ENCODE measurements at regions not wholly inside any gene's neighbourhood (a gene's known extent, or its start where the extent isn't known, plus 50 kb on each side); places are given as distances from the start of the nearest gene placed in this dataset.

DNA sequence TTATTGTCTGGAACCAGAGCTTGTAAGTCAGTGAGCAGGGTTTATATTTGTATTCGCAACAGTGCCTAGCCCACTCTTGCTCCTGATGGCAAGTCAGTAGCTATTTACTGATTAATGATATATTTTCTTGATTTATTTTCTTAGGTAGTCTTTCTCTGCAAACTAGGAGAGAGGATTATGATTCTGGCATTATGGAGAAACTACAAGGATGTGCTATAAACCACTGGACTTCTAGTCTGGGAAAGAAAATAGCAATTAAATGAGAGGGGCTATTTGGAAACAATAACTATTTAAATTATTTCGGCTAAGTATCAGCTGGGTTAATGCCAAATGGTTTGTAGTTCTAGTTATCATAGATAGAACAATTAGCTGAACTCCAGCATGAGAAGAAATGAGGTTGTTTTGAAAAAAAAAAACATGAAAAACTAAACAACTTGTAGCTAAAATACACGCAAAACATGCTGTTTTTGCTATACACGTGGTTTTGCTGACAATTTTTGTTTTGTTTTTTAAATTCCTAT lies 304.9 kb upstream of the TCF21 start:
- DNase-seq: no peak

DNA sequence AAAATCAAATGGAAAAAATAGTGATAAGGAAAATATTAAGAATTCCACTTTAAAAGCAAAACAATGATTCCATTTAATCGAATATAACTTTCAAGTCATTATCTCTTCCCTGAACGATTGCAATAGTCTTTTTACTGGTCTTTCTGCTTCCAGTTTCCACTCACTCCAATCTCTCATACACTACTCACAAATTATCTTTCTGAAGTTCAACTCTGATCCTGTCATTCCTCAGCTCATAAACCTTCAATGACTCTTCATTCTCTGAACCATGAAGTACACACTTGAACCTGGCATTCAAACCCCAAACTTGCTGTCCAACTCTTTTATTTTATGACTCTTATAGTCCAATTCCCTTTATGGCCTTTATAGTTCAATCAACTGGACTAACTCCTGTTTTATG lies 304.1 kb upstream of the TCF21 start:
- DNase-seq: no peak

DNA sequence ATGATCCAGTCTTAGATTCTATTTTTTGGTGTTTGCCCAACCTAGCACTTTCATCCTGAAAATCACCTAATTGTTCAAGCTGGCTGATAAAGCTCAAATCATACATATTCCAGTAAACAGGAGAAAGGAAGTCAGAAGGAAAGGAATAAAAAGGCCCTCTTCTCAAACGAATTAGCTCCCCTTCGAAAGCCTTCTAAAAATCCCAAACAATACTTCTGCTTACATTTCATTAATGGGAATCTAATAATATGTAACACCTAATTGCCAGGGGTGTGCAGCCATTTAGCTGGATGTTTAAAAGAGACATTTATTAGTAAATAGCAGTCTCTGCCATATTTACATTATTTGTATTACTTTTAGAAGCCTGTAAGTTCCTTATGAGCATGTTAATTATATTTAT lies 302.9 kb upstream of the TCF21 start:
- no peak for DNase-seq

DNA sequence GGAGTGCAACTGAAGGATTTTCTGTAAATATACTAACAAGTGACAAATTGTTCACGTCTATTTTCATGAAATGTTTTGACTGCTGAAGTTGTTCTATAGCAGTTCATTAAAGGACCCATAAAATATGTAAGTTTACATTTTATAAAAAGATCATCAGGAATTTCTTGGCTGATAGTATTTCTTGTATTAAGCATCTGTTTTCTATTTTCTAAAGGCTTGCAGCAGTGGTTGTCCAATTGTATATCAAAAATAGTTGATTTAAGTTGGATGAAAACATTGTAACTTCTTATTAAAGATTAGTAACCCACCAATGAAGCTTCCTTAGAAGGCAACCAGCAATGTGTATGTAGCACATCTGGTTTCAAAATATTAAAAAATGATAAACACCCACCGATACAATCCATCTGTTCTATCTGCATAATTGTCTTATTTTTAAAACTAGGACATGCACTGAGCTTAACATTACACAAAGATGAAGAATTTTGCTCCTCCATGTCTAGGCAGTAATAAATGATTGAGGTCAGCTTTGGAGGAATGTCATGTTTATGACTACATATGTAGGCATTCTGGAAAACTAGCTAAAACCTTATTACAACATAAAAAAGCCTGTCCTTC lies 301.3 kb upstream of the TCF21 start:
- no peak for DNase-seq

DNA sequence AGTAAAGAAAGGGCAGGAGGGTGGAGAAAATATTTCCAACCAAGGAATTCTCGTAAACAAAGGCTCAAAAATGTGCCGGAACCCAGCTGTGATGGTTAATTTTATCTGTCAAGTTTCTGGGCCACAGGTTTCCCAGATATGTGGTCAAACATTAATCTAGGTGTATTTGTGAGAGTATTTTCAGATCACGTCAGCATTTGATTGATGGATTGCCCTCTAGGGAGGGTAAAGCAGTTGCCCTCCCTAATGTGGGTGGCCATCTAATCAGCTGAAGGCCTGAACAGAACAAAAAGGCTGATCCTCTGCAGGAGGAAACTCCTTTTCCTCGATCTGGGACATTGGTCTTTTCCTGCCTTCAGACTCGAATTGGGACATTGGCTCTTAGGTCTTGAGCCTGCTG lies 298.7 kb upstream of the TCF21 start:
- DNase-seq: no peak

DNA sequence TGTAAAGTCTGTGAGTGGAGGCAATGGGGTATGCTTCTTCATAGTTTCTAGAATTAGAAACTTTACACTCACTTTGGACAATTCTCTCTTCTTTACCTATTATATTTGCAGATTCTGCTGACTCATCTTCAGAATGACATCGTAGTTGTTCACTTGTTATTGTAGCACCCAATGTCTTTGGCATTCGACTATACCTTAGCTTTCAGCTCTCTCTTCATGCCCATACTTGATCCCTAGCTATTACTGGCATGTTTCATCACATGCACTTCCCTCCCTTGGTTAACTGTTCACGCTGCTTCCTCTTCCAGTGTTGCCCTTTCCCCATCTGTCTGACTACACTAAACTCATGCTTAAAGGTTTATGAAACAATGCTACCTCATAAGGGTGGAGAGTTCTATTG lies 298.1 kb upstream of the TCF21 start:
- DNase-seq: no peak

DNA sequence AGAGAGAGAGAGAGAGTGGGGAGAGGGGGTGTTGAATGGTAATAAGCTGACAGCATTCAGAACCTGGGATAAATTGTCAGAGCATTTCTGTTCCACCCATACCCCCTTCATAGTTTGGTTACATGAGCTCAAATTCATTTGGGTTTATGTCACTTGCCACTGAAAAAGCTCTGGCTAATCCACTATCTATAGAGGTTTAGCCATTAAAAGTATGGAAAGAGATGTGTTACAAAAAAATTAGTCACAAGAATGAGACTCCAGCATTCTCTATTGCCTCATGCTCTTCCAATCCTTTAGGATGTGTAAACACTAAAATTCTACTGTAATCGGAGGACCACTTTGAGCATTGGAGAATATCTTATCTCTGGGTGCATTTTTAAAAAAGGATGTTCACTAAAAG lies 297.6 kb upstream of the TCF21 start:
- DNase-seq: no peak

DNA sequence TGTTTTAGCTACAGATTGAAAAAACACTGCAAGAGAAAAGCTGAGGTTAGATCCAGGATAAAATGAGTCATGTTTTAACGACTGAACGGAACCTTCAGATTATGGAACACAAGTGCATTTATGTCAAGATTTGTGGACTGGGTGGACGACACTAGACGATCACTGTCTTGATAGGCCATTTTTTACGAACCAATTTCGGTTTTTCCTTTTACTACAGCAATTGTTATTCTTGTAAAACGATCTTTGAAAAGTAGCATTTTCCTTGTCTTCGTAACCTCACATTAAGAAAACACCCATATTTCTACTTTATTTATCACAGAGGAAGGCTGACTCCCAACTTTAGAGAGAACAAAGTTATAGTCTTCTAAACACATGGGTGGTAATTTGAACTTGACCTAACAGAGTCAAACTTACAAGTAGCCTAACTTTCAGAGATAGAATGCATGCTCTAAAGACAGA lies 294.2 kb upstream of the TCF21 start:
- DNase-seq: no peak

DNA sequence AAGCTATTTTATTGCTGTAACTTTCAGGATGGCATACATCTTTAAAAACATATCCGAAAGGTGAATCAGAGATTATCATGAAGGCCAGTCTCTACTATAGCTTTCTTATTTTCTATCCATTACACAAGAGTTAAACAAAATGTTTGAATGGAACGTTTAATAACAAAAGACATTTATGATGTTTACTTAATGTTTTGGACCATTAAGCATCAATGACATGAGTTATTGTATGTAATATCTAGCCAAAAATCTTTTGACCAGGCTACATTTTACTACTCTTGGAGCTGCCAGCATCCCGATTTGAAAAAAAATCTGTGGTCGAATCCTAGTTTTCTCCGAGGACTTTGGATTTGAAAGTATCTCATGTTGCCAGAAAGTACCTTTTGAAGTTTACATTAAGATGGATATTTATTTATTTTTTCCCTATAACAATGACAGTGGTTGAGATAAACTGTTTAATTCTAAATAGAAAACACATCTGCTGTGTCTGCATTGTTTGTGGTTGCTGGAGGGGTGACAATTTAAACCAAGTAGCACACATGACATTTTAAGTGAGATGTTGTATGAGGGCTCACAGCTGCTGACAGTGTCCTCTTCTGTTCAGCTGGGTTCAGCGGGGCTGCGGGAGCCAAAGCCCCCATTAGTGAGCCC lies 293.7 kb upstream of the TCF21 start:
- no peak for DNase-seq

DNA sequence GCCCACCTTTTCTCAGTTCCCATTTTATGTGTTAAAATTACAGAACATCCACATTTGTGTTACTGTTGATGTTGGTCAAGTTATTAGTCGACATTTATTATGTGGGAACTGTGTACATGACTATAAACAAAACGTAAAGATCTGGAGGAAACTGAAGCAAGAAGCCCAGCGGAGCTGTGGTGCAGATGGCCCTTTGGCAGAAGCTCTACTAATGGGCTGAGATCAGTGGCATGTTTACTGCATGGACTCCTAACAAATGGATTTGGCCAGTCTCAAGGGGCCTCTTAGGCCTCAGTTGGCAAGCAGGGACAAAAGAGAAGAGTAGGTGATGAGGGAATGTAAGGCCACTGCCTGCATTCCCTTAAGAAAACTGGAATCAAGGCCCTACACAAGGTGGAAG lies 282.1 kb upstream of the TCF21 start:
- DNase-seq: no peak

DNA sequence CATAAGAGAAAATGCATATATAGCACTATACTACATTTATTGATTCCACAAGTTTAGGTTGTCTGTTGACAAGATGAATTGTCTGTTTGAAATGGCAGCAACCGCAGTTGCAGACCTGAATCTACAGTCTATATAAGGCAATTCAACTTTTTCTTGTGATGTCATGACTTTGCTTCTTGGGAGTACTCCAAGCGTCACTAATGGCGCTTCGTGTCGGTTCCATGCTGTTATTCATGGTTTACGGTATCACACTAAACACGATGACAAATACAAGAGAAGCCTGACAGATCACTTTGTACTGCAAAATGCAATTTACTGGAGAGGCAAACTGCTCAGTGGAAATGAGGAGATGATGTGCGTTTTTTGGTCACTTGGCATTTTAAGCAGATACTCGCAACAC lies 280.3 kb upstream of the TCF21 start:
- DNase-seq: no peak

DNA sequence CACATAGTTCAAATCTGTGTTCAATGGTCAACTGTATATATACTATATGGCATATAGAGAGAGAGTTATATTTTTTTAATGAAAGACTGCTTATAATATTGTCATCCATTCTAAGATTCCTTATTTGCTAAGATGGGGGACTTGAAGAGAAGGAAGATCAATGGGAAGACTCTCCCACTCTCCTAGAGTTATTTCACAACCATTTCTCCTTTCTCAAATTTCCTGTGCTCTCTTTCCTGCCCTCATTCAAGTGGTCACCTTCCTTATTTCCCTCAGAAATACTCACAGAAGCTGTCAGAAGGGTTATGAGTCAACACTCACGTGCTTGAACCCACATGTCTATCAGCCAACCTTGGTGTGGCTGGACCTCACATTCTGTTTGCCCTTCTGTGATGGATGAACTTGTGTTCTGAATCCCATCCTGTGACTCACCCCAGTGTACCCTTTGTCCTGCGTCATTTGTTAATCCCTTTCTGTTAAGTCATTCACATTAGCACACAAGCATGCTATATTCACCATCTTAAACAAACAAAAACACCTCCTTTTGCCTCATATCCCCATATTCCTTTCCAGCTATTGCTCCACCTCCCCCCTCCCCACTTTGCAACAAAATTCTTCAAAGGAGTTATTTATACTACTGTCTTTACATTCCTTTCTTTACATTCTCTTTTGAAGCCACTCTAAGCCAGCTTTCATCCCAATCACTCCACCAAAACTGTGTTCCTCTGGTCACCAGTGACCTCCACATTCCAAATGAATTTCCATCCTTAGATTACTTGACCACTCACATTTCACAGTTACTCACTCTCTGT lies 279.3 kb upstream of the TCF21 start:
- DNase-seq: no peak

DNA sequence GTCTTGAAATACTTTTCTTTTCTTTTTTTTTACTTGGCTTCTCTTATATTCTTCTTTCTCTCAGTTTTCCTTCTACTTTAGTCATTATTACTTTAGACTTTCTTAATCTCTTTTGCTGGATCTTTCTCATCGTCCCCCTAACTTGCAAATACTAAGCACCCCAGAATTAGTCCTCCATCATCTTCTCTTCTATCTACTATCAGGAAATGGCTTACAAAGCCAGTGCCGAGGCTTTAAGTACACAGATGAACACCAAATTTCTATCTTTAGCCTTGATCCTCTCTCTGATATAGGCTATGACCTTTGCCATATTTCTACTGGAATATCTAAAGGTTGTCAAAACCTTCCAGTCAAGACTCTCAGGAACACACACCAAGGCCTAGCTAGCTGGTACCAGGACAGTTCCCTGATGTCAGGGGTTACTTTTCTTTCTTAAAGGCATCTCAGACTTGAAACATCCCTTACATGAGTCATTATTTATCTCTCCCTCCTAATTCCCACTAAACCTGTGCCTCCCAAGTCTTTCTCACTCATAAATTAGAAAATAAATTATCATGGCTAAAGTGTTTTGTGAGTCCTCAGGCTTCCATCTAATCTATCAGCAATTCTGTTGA lies 278.6 kb upstream of the TCF21 start:
- no peak for DNase-seq

DNA sequence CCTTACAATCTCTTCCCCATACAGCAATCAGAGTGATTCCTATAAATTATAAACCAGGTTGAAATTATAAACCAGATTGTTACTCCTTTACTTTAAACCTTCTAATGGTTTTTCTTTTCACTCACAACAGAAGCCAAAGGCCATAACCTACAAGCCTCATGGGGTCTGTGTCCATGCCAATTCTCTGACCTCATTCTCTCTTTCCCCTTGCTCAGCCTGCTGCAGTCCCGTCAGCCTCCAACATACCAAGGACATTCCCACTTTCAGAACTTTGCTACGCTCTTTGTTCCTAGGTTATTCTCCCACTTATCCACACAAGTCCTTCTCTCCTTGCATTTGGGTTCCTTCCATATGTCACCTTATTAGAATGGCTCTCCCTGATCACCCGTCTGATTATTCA lies 277.9 kb upstream of the TCF21 start:
- no peak for DNase-seq

DNA sequence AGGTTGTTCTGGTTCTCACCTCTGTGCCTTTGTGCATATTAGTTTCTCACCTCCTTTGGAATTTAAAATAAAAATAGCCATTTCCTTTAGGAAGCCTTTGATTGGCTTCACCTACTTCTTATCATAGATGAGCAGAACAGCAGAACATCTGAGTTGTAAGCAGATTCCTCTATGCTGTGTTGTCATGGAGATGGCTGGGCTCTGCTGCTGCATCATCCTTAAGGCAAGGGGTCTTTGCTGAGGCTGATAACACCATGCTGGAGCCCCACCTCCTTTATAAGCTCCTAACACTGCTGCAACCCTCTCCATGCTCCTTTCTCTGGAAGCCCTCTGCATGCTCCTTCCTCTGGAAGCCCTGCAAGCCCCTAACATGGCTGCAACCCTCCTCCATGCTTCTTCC lies 276.5 kb upstream of the TCF21 start:
- no peak for DNase-seq

DNA sequence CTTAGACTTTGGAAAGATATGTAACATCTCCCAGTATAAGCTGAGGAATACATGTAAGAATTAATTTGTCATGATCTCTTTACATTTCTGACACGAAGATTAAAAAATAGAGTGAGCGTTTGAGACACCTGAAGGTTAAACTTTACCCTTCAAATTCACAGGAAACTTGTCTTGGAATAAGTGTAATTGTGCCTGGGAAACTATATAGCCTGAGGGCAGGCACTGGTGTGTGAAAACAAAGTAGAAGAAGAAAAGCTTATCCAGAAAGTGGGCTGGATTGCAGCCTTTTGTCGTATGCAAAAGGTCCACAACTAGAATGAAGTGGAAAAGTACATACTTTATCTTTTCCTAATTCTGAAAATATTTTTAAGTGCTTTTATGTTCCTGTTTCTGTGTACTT lies 275.7 kb upstream of the TCF21 start:
- no peak for DNase-seq

DNA sequence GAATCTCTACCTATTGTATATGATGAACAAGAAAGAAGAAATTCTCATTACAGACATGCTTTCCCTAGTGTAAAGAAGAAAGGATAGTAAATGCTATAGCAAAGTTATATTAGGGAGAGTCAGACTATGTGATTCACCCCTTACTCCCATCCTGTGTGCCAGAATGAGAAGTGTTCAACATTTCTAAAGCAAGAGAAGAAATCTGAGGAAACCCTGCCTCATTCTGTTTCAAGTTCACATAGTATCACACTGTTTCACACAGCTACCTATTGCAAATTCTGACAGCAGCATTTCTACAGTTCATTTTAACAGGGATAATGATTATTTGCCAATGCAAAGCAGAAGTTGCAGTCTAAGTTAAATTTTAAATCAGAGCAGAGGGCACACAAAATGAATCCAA lies 267.2 kb upstream of the TCF21 start:
- no peak for DNase-seq

DNA sequence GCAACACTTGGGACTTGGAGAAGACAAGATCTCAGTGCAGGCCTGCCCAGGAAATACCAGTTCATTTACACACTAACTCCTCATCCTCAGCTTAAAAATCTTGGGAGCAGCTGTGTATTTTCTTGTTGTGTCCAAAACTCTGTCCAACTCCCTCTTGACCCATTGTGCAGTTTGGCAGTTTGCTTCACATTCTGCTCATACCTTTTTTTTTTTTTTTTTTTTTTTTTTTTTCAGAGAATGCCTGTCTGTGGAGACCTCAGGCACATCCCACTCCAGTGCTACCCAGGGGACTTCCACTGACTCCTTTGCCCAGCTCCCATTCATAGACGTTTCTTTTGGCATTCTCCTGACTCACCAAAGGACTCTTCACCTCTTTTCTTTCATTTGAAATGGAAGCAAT lies 265.8 kb upstream of the TCF21 start:
- DNase-seq: no peak

DNA sequence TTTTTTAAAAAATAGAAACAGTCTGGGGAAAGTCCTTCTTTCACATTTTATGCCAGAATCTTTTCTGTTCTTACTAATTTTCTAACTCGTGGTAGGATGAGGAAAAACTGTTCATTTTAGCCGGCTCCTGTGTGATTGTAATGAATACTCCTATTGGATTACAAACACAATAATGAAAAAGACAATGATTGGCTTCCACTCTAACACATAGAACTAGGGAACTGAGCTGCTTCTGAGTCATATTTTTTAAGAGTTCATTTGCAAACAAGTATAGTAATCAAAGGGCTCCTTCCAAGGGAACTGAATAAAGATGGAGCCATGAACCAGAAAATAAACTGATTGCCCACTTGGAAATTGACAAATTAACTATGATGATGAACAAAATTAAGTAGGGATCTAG lies 265.3 kb upstream of the TCF21 start:
- DNase-seq: no peak

DNA sequence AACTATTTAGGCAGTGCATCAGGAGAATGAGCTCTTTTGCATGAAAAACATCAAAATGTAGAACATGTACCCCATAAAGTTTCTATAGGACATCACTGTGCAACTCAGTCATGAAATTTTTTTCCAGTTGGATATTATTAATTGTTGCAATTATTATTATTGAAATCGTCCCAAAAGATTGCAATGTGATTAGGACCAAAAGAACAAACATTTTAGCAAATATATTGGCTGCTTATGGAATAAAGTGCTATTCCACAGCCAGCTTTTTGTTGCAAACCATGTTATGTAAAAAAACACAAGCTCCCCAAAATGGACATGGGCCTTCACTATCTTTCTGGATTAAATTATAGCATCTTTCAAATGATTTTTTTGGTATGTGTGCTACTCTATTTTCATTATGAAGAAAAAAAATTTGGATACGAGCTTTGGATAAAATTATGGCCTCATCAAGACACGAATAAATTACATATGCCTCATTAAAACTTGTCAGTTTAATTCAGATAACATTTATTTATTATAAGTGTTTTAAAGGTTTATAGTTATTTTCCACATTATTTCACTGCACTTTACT lies 262.7 kb upstream of the TCF21 start:
- DNase-seq: no peak

DNA sequence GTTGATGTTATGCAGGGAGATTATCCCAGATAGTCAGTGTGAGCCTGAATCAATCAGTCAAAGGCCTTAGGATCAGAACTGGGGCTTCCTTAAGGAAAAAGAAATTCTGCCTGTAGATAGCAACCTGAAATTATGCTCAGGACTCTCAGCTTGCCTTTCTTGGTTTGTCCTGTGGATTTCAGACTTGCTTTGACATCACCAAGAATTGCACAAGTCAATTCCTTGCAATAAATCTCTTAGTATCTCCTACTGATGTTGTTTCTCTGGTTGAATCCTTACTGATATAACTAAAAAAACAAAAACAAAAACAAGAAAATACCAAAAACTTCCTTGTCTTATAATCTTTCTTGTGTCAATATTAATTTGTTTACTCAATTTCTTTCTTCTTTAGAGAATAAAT lies 258.9 kb upstream of the TCF21 start:
- DNase-seq: no peak

DNA sequence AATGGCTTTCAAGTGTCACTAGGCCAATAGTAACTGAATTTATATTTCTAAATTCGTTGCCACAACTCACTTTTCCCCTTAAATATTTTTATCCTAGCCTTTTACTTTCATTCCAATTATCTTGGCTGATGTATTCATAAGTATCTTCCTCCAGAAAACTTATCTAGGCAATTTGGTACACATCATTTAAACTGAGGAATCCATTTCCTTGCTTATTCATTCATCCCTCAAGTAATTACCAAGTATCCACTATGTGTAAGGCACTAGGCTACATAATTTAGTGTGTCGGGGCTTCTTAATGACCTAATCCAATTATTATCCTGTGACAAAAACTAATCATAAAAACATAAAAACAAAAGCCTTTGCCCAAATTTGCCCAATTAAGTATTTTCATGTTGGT lies 258.3 kb upstream of the TCF21 start:
- DNase-seq: no peak

DNA sequence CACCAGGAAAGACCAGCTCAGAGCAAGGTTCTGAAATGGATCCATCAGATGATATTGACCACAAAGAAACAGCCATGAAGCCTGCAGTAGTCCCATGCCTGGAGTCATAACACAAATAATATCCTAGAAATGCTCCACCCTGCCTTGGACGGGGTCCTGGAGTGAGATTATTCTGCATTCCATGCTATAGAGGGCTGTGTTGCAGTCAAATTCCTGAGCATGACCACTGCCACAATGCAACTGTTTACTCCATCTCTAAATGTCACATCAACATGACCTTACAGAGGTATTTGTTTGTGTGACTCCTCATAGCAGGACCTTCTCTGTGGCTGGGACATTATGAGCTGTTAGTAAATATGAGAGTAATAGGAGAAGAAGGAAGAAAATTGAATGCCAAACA lies 257.5 kb upstream of the TCF21 start:
- no peak for DNase-seq
